ENCODE measurements at regions not wholly inside any gene's neighbourhood (a gene's known extent, or its start where the extent isn't known, plus 50 kb on each side); places are given as distances from the start of the nearest gene placed in this dataset.

GRCh38 chr6:142685852-142686506 is 259.0 kb downstream of the HIVEP2 start:
- no peak for TF ChIP-seq CTCF (IDR thresholded peaks at IDR 0.05; ENCODE audit: insufficient read depth, missing control alignments)
- FAIRE-seq (no peak), DNase-seq (ENCODE audit: insufficient read length, low spot score) (no peak)

- DNase-seq (ENCODE audit: insufficient read length, low spot score) (no peak), FAIRE-seq (no peak)
- TF ChIP-seq CTCF (IDR thresholded peaks at IDR 0.05; ENCODE audit: insufficient read depth, missing control alignments) = no peak
These were observed 258.5 kb downstream of the HIVEP2 start for GRCh38 chr6:142686507-142686887.

GRCh38 chr6:142692942-142693341 is 252.0 kb downstream of the HIVEP2 start:
- TF ChIP-seq CTCF (IDR thresholded peaks at IDR 0.05; ENCODE audit: insufficient read depth, missing control alignments) = peak; percentile 93
- FAIRE-seq = no peak
- DNase-seq (ENCODE audit: insufficient read length, low spot score) = peak; percentile 9

GRCh38 chr6:142693441-142693840 is 251.5 kb downstream of the HIVEP2 start:
- no peak for FAIRE-seq
- no peak for TF ChIP-seq CTCF (IDR thresholded peaks at IDR 0.05; ENCODE audit: insufficient read depth, missing control alignments)
- no peak for DNase-seq (ENCODE audit: insufficient read length, low spot score)

GRCh38 chr6:142694054-142694453 is 250.9 kb downstream of the HIVEP2 start:
- FAIRE-seq (no peak), DNase-seq (ENCODE audit: insufficient read length, low spot score) (no peak)
- TF ChIP-seq CTCF (IDR thresholded peaks at IDR 0.05; ENCODE audit: insufficient read depth, missing control alignments) = no peak

GRCh38 chr6:142695016-142695415 is 250.0 kb downstream of the HIVEP2 start:
- DNase-seq (ENCODE audit: insufficient read length, low spot score) (no peak), FAIRE-seq (no peak)
- no peak for TF ChIP-seq CTCF (IDR thresholded peaks at IDR 0.05; ENCODE audit: insufficient read depth, missing control alignments)

GRCh38 chr6:142696123-142697000 is 248.6 kb downstream of the HIVEP2 start:
- no peak for DNase-seq (ENCODE audit: insufficient read length, low spot score)
- TF ChIP-seq CTCF (IDR thresholded peaks at IDR 0.05; ENCODE audit: insufficient read depth, missing control alignments) = no peak
- FAIRE-seq = no peak
